GM12875 (cell line): ENCODE measurements at regions not wholly inside any gene's neighbourhood (a gene's known extent, or its start where the extent isn't known, plus 50 kb on each side); places are given as distances from the start of the nearest gene placed in this dataset.

Experiments used
- H3K4me3 ChIP-seq: one replicate; pipeline ENCODE4 v1.5.1; 2011; ENCODE audit warnings: low read depth, low read length, control low read depth
- CTCF ChIP-seq: IDR thresholded peaks from 2 replicates; pipeline ENCODE4 v1.5.1; 2011; ENCODE audit warnings: low read depth, mild to moderate bottlenecking, control low read depth, inconsistent platforms, low read length, moderate library complexity, borderline replicate concordance; ENCODE audit not compliant: insufficient read depth

- no peak for TF ChIP-seq CTCF
- no peak overlapping the region for H3K4me3 ChIP-seq
Measured at GRCh38 chr5:68918306-68918705, 175.5 kb upstream of the SLC30A5 start.

GRCh38 chr5:68919988-68920490 lies 173.8 kb upstream of the SLC30A5 start:
- H3K4me3 ChIP-seq: no peak overlapping the region
- TF ChIP-seq CTCF: no peak

GRCh38 chr5:68920888-68921287 lies 172.9 kb upstream of the SLC30A5 start:
- TF ChIP-seq CTCF: no peak

GRCh38 chr5:68922172-68922987 lies 171.4 kb upstream of the SLC30A5 start:
- H3K4me3 ChIP-seq: no peak overlapping the region
- no peak for TF ChIP-seq CTCF

More at GRCh38 chr5:68920888-68921287, 172.9 kb upstream of the SLC30A5 start:
- no peak overlapping the region for H3K4me3 ChIP-seq

- no peak for TF ChIP-seq CTCF
- H3K4me3 ChIP-seq: no peak overlapping the region
Measured at GRCh38 chr5:68924481-68925145, 169.2 kb upstream of the SLC30A5 start.

GRCh38 chr5:68928617-68929302 lies 165.1 kb upstream of the SLC30A5 start:
- TF ChIP-seq CTCF: no peak
- no peak overlapping the region for H3K4me3 ChIP-seq
